ENCODE measurements at regions not wholly inside any gene's neighbourhood (a gene's known extent, or its start where the extent isn't known, plus 50 kb on each side); places are given as distances from the start of the nearest gene placed in this dataset.
A peak's percentile ranks its signal among the peaks of the same experiment; 100 is the strongest.

DNA sequence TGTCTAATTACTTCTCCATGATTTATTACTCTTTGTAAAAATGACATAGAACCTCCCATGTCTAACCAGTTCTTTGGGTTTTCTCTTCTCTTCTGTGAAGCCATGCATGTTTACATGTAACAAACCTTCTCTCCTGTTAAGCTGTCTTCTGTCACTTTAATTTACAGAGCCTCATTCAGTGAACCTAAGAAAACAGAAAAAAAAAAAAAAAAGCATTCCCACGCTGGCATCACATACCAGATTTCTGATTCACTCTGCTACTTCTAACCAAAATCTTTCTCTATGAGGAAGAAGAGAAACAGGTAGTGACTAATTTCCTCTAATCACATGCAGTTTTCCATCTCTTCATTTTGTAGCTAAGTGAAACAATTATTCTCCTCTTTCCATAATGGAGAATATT is 141.4 kb upstream of the CXADR start:
- intact Hi-C loops (cut with DNase I): no loop called here
- Histone ChIP-seq H3K27me3 (replicated peaks; ENCODE audit: insufficient read depth) (no peaks in the 10 kb centered on the region), H3K27ac (peak overlapping the region in 1 of 2 donors; percentile 60), H3K9me3 (no peaks in the 10 kb centered on the region), H3K4me1 (replicated peaks) (peaks cover 6% of the 10 kb centered on the region), H3K36me3 (no peaks in the 10 kb centered on the region), H3K4me3 (no peak overlapping the region)
- TF ChIP-seq POLR2AphosphoS5 (IDR thresholded peaks at IDR 0.05): peak; percentile 16
- TF ChIP-seq POLR2A (IDR thresholded peaks at IDR 0.05): no peak
- TF ChIP-seq CTCF (IDR thresholded peaks at IDR 0.05): no peak
- WGBS: 5% methylated on average over 1 of the region's 1 CpG
- DNase-seq (ENCODE audit: low spot score): no peak

- H3K36me3 ChIP-seq: no peaks in the 10 kb centered on the region
- H3K9me3 ChIP-seq: no peaks in the 10 kb centered on the region
- H3K4me1 ChIP-seq (replicated peaks): peaks cover 6% of the 10 kb centered on the region
- H3K27ac ChIP-seq: no peak overlapping the region
- no peak overlapping the region for H3K4me3 ChIP-seq
- intact Hi-C loops (cut with DNase I): no loop called here
- H3K27me3 ChIP-seq (replicated peaks; ENCODE audit: insufficient read depth): no peaks in the 10 kb centered on the region
- WGBS: 37% methylated on average over 2 of the region's 2 CpGs
- TF ChIP-seq CTCF (IDR thresholded peaks at IDR 0.05) (no peak), POLR2AphosphoS5 (IDR thresholded peaks at IDR 0.05) (peak; percentile 30)
- DNase-seq (ENCODE audit: low spot score): no peak
Observed at GRCh38 chr21:17372200-17372599, 140.6 kb upstream of the CXADR start.

GRCh38 chr21:17386498-17386897 is 126.3 kb upstream of the CXADR start:
- Histone ChIP-seq H3K27me3 (replicated peaks; ENCODE audit: insufficient read depth) (no peaks in the 10 kb centered on the region), H3K4me1 (replicated peaks) (no peaks in the 10 kb centered on the region), H3K4me3 (no peak overlapping the region), H3K27ac (no peak overlapping the region), H3K9me3 (no peaks in the 10 kb centered on the region), H3K36me3 (no peaks in the 10 kb centered on the region)
- DNase-seq (ENCODE audit: low spot score): no peak
- TF ChIP-seq CTCF (IDR thresholded peaks at IDR 0.05) (no peak), POLR2A (IDR thresholded peaks at IDR 0.05) (no peak), POLR2AphosphoS5 (IDR thresholded peaks at IDR 0.05) (no peak)
- intact Hi-C loops (cut with DNase I): loop anchor here (5.0 kb wide), 1 partner anchor 196 kb away; no protein-coding TSS in a partner anchor
- 31% methylated on average over 2 of the region's 2 CpGs for WGBS

- 22% methylated on average over 7 of the region's 7 CpGs for WGBS
- no peaks in the 10 kb centered on the region for H3K36me3 ChIP-seq
- H3K27ac ChIP-seq: no peak overlapping the region
- H3K4me3 ChIP-seq: no peak overlapping the region
- H3K9me3 ChIP-seq: no peaks in the 10 kb centered on the region
- H3K4me1 ChIP-seq (replicated peaks): no peaks in the 10 kb centered on the region
- intact Hi-C loops (cut with DNase I): loop anchor here (5.0 kb wide), 1 partner anchor 195 kb away; no protein-coding TSS in a partner anchor
- TF ChIP-seq CTCF (IDR thresholded peaks at IDR 0.05) (peak; percentile 87 to 97 (median 88)), POLR2A (IDR thresholded peaks at IDR 0.05) (no peak), POLR2AphosphoS5 (IDR thresholded peaks at IDR 0.05) (peak; percentile 29)
- peak; percentile 75 for DNase-seq (ENCODE audit: low spot score)
- H3K27me3 ChIP-seq (replicated peaks; ENCODE audit: insufficient read depth): no peaks in the 10 kb centered on the region
Observed at GRCh38 chr21:17387030-17387617, 125.7 kb upstream of the CXADR start.

- Histone ChIP-seq H3K27ac (no peak overlapping the region), H3K4me1 (replicated peaks) (no peaks in the 10 kb centered on the region), H3K9me3 (no peaks in the 10 kb centered on the region), H3K4me3 (no peak overlapping the region), H3K36me3 (no peaks in the 10 kb centered on the region), H3K27me3 (replicated peaks; ENCODE audit: insufficient read depth) (no peaks in the 10 kb centered on the region)
- TF ChIP-seq POLR2A (IDR thresholded peaks at IDR 0.05): no peak
- TF ChIP-seq POLR2AphosphoS5 (IDR thresholded peaks at IDR 0.05): no peak
- TF ChIP-seq CTCF (IDR thresholded peaks at IDR 0.05): no peak
- WGBS: 91% methylated on average over 4 of the region's 4 CpGs
- no peak for DNase-seq (ENCODE audit: low spot score)
- intact Hi-C loops (cut with DNase I): loop anchor here (5.0 kb wide), 1 partner anchor 194 kb away; no protein-coding TSS in a partner anchor
Observed at GRCh38 chr21:17388226-17388625, 124.6 kb upstream of the CXADR start.

All from prostate gland (tissue), 2 donors.